Adrenal gland (tissue), 9 donors: ENCODE measurements at regions not wholly inside any gene's neighbourhood (a gene's known extent, or its start where the extent isn't known, plus 50 kb on each side); places are given as distances from the start of the nearest gene placed in this dataset.

Source experiments
- DNase-seq, 7 donors: peaks; one replicate each; pipeline ENCODE4 v3.0.0-alpha.2; 2019 to 2020
- H3K27ac ChIP-seq, 5 donors: fragments of 200-600 bp; sonication (generic) in 4 of 5; 1 replicate in 3 of 5; 2 replicates in 2 of 5; pipeline versions ENCODE4 v1.5.1 to v1.8.0; 2016 to 2020; ENCODE audit warnings: mild to moderate bottlenecking in 1 of 5
- H3K27me3 ChIP-seq: fragments of 200-600 bp; 2 replicates; pipeline ENCODE4 v1.8.0; 2021
- H3K36me3 ChIP-seq, 2 donors: fragments of 200-600 bp; replicated peaks in 1 of 2; 1 replicate in 1 of 2; 2 replicates in 1 of 2; pipeline versions ENCODE4 v1.5.1 to v1.8.0; 2018 to 2022
- H3K4me1 ChIP-seq, 2 donors: fragments of 200-600 bp; replicated peaks in 1 of 2; 1 replicate in 1 of 2; 2 replicates in 1 of 2; pipeline versions ENCODE4 v1.5.1 to v1.8.0; 2018 to 2021
- H3K4me3 ChIP-seq, 4 donors: fragments of 200-600 bp; sonication (generic) in 3 of 4; one replicate each; pipeline ENCODE4 v1.5.1; 2016 to 2018
- H3K9me3 ChIP-seq, 3 donors: fragments of 200-600 bp; sonication (generic) in 1 of 3; replicated peaks in 1 of 3; 1 replicate in 2 of 3; 2 replicates in 1 of 3; pipeline versions ENCODE4 v1.5.1 to v1.8.0; 2016 to 2021
- POLR2A ChIP-seq, 2 donors: fragments of 450-650 bp; IDR thresholded peaks; one replicate each; pipeline ENCODE4 v1.6.1; 2017; ENCODE audit warnings: antibody characterized with exemption in 2 of 2, mild to moderate bottlenecking in 2 of 2, moderate library complexity in 1 of 2
- WGBS, 4 donors: extraction: QIAGEN DNeasy Blood & Tissue Kit in 2 of 4; methylation state at CpG; one replicate each; pipeline versions ENCODE4 v1.1.5 to v1.1.7; 2013 to 2017; 5-methylcytosine and 5-hydroxymethylcytosine counted together
- intact Hi-C, 2 donors: fragments of 100-400 bp; cut with DNase I; formaldehyde crosslinking; loops; one replicate each; pipeline versions ENCODE4 v1.14.1 to v1.15.0; 2022 to 2023
- TF ChIP-seq, protein P1 (sequence below), 6 experiments: fragments of 450-650 bp in 4 of 6; fragments of 200-600 bp in 2 of 6; sonication (generic) in 1 of 6; IDR thresholded peaks; 1 replicate in 5 of 6; 2 replicates in 1 of 6; pipeline versions ENCODE4 v1.5.1 to v1.8.0; 2016 to 2021; ENCODE audit warnings: antibody characterized with exemption in 6 of 6, mild to moderate bottlenecking in 2 of 6, moderate library complexity in 1 of 6
- donor health status: healthy with polysubstance abuse.
- donor health status: Bipolar disorder and iron deficiency.
- donor health status: DM: yes; HTN: yes; CAD: no.
- donor health status: DM: no; HTN: no; CAD: no.
- donor health status: DM: no; HTN: no; CAD: no.

DNA sequence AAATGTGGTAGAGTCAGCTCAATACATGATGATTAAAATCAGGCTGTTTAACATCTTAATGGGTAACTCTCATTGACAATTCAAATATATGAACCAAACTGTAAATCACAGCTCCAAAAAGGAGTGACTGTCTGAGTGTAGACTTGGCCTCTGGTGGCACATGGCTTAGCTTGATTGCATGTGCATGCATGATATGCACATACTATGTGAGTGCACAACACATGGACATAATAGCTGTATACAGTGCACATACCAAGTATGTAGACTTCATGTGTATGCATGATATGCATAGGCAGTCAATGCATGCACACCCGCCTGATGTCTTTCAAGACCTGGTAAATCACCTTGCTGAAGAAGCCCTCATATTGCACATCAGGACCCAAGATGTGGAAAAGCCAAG is 252.0 kb upstream of the SOX11 start:
- H3K27ac ChIP-seq, result no peak overlapping the region
- no peaks in the 10 kb centered on the region for H3K9me3 ChIP-seq
- intact Hi-C loops, result no loop called here
- no peak overlapping the region for H3K4me3 ChIP-seq
- 71 to 90% (median 84%) methylated on average over 1 of the region's 1 CpG for WGBS, 4 donors
- no peak for DNase-seq
- no peaks in the 10 kb centered on the region for H3K36me3 ChIP-seq
- H3K4me1 ChIP-seq, result no peaks in the 10 kb centered on the region
- TF ChIP-seq, protein P1, sequence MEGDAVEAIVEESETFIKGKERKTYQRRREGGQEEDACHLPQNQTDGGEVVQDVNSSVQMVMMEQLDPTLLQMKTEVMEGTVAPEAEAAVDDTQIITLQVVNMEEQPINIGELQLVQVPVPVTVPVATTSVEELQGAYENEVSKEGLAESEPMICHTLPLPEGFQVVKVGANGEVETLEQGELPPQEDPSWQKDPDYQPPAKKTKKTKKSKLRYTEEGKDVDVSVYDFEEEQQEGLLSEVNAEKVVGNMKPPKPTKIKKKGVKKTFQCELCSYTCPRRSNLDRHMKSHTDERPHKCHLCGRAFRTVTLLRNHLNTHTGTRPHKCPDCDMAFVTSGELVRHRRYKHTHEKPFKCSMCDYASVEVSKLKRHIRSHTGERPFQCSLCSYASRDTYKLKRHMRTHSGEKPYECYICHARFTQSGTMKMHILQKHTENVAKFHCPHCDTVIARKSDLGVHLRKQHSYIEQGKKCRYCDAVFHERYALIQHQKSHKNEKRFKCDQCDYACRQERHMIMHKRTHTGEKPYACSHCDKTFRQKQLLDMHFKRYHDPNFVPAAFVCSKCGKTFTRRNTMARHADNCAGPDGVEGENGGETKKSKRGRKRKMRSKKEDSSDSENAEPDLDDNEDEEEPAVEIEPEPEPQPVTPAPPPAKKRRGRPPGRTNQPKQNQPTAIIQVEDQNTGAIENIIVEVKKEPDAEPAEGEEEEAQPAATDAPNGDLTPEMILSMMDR (IDR thresholded peaks at IDR 0.05), result no peak
- no peak for TF ChIP-seq POLR2A (IDR thresholded peaks at IDR 0.05)
- no peaks in the 10 kb centered on the region for H3K27me3 ChIP-seq

DNA sequence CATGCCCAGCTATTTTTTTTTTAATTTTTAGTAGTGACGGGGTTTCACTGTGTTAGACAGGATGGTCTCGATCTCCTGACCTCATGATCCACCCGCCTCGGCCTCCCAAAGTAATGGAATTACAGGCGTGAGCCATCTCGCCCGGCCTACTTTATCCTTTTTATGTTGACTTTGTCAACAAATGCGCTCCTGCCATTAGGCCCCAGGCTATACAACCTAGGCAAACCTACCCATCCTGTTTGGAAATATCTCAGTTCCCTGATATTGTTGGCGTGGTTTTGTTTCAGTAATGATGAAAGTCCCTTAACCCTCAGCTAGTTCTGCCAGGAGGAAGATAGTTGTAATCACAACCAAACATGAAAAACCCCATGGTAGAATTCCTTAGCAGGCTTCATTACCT is 249.4 kb upstream of the SOX11 start:
- no peak overlapping the region for H3K4me3 ChIP-seq
- no peaks in the 10 kb centered on the region for H3K4me1 ChIP-seq
- no peak for DNase-seq
- H3K27ac ChIP-seq, result no peak overlapping the region
- no peaks in the 10 kb centered on the region for H3K27me3 ChIP-seq
- WGBS, 4 donors, result 80 to 88% (median 87%) methylated on average over 9 of the region's 9 CpGs
- no peaks in the 10 kb centered on the region for H3K36me3 ChIP-seq
- intact Hi-C loops, result no loop called here
- H3K9me3 ChIP-seq, result no peaks in the 10 kb centered on the region
- TF ChIP-seq POLR2A (IDR thresholded peaks at IDR 0.05), result no peak
- TF ChIP-seq, protein P1 (IDR thresholded peaks at IDR 0.05), result no peak

DNA sequence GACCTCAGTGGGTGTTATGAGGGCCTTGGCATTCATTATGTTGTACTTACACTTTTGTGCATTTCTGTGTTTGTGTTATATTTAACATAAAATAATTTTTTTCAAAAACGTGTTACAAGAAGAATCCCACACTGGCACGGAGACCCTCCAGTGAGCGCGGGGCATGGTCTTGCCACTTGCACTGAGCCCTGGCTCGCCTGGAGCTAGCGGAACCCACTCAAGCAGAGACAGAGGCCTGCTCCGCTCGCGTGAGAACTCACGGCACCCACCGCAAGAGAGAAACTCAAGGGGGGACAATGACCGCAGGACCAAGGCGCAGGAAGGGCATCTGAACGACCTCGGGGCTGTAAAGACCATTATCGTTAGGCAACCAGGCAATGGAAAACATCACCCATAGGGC is 248.0 kb upstream of the SOX11 start:
- Histone ChIP-seq H3K36me3 (no peaks in the 10 kb centered on the region), H3K27ac (no peak overlapping the region), H3K27me3 (no peaks in the 10 kb centered on the region), H3K4me1 (no peaks in the 10 kb centered on the region), H3K4me3 (no peak overlapping the region), H3K9me3 (no peaks in the 10 kb centered on the region)
- TF ChIP-seq, protein P1 (IDR thresholded peaks at IDR 0.05), result no peak
- TF ChIP-seq POLR2A (IDR thresholded peaks at IDR 0.05), result no peak
- WGBS, 4 donors, result 89 to 94% (median 91%) methylated on average over 16 of the region's 16 CpGs
- DNase-seq, result no peak
- intact Hi-C loops, result no loop called here

DNA sequence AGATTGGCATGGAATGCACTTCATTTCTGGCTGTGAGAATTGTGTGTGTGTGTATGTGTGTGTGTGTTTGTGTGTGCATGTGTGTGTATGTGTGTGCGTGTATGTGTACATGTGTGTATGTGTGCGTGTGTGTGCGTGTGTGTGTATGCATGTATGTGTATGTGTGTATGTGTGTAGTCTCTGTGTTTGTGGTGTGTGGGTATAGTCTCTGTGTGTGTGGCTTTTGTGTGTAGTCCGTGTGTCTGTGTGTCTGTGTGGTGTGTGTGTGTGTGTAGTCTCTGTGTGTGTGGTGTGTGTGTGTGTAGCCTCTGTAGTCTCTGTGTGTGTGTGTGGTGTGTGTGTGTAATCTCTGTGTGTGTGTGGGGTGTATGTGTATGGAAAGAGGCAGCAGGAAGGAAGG is 247.3 kb upstream of the SOX11 start:
- Histone ChIP-seq H3K9me3 (no peaks in the 10 kb centered on the region), H3K4me1 (no peaks in the 10 kb centered on the region), H3K27me3 (no peaks in the 10 kb centered on the region), H3K36me3 (no peaks in the 10 kb centered on the region), H3K4me3 (no peak overlapping the region), H3K27ac (no peak overlapping the region)
- intact Hi-C loops, result no loop called here
- WGBS, 4 donors, result 69 to 86% (median 85%) methylated on average over 4 of the region's 4 CpGs
- DNase-seq, result no peak
- TF ChIP-seq, protein P1 (IDR thresholded peaks at IDR 0.05), result no peak
- TF ChIP-seq POLR2A (IDR thresholded peaks at IDR 0.05), result no peak
